HEK293 (cell line): ENCODE measurements at regions not wholly inside any gene's neighbourhood (a gene's known extent, or its start where the extent isn't known, plus 50 kb on each side); places are given as distances from the start of the nearest gene placed in this dataset.

Experiments
- CTCF ChIA-PET: fragments of 350-600 bp; formaldehyde crosslinking; extraction: SDS; loops from one replicate; lab custom pipeline; 2021; ENCODE audit warnings: antibody characterized with exemption; lab: Yijun Ruan, JAX
- POLR2A ChIA-PET: fragments of 300-600 bp; formaldehyde crosslinking; extraction: SDS; loops from one replicate; lab custom pipeline; 2020; ENCODE audit warnings: antibody characterized with exemption, inconsistent platforms; lab: Yijun Ruan, JAX
- H3K27ac ChIP-seq: fragments of 200-500 bp; sonication (Bioruptor generic); 2 replicates; pipeline ENCODE4 v1.5.1; 2014; ENCODE audit warnings: low read depth, low read length, control low read depth, inconsistent platforms; ENCODE audit errors: extremely low read depth
- H3K36me3 ChIP-seq, 2 experiments: fragments of 200-500 bp in 1 of 2; sonication (Bioruptor generic) in 1 of 2; 1 replicate in 1 of 2; 2 replicates in 1 of 2; pipeline ENCODE4 v1.5.1; 2014 to 2017; ENCODE audit warnings: inconsistent platforms in 2 of 2, low read length in 2 of 2; ENCODE audit not compliant: control insufficient read depth in 2 of 2, insufficient read depth in 1 of 2
- H3K4me1 ChIP-seq: fragments of 200-500 bp; sonication (Bioruptor generic); 2 replicates; pipeline ENCODE4 v1.5.1; 2014; ENCODE audit warnings: mild to moderate bottlenecking, low read length, inconsistent platforms; ENCODE audit not compliant: control insufficient read depth, insufficient read depth
- H3K4me3 ChIP-seq: 2 replicates; pipeline ENCODE4 v1.5.1; 2011; ENCODE audit warnings: low read depth, mild to moderate bottlenecking, control low read depth, low read length, moderate library complexity
- H3K9me3 ChIP-seq: fragments of 200-500 bp; sonication (Bioruptor generic); 2 replicates; pipeline ENCODE4 v1.5.1; 2014; ENCODE audit warnings: low read depth, low read length, inconsistent platforms; ENCODE audit not compliant: control insufficient read depth, insufficient read depth
- ELK4 ChIP-seq: IDR thresholded peaks from 2 replicates; pipeline ENCODE4 v1.6.1; 2011; ENCODE audit warnings: mild to moderate bottlenecking, low read depth, low read length, borderline replicate concordance
- GLI2 ChIP-seq: fragments of 450-650 bp; formaldehyde crosslinking; IDR thresholded peaks from 2 replicates; pipeline ENCODE4; 2017; ENCODE audit warnings: missing biosample characterization, missing genetic modification characterization, low read depth, borderline replicate concordance
- KLF10 ChIP-seq: fragments of 450-650 bp; IDR thresholded peaks from 2 replicates; pipeline ENCODE4 v1.5.1; 2018; ENCODE audit warnings: missing biosample characterization, mild to moderate bottlenecking, missing genetic modification characterization
- MYNN ChIP-seq: fragments of 450-650 bp; formaldehyde crosslinking; IDR thresholded peaks from 2 replicates; pipeline ENCODE4 v1.5.1; 2016; ENCODE audit warnings: missing biosample characterization, missing genetic modification characterization, borderline replicate concordance
- SP7 ChIP-seq: fragments of 450-650 bp; formaldehyde crosslinking; IDR thresholded peaks from 2 replicates; pipeline ENCODE4 v1.5.1; 2016; ENCODE audit warnings: missing biosample characterization, missing genetic modification characterization
- ZBTB44 ChIP-seq: fragments of 450-650 bp; IDR thresholded peaks from 2 replicates; pipeline ENCODE4 v1.5.1; 2018; ENCODE audit warnings: missing biosample characterization, mild to moderate bottlenecking, missing genetic modification characterization
- ZEB2 ChIP-seq: fragments of 450-650 bp; formaldehyde crosslinking; IDR thresholded peaks from 2 replicates; pipeline ENCODE4 v1.5.1; 2016; ENCODE audit warnings: missing biosample characterization, missing genetic modification characterization
- ZNF2 ChIP-seq: fragments of 450-650 bp; formaldehyde crosslinking; IDR thresholded peaks from 2 replicates; pipeline ENCODE4 v1.5.1; 2016; ENCODE audit warnings: missing biosample characterization, missing genetic modification characterization
- ZNF423 ChIP-seq: fragments of 450-650 bp; formaldehyde crosslinking; IDR thresholded peaks from 2 replicates; pipeline ENCODE4 v1.5.1; 2016; ENCODE audit warnings: missing biosample characterization, missing genetic modification characterization
- ZNF488 ChIP-seq: fragments of 450-650 bp; formaldehyde crosslinking; IDR thresholded peaks from 2 replicates; pipeline ENCODE4 v1.5.1; 2016; ENCODE audit warnings: missing biosample characterization, missing genetic modification characterization
- ZNF529 ChIP-seq: fragments of 450-650 bp; formaldehyde crosslinking; IDR thresholded peaks from 2 replicates; pipeline ENCODE4 v1.5.1; 2017; ENCODE audit warnings: missing genetic modification characterization, missing biosample characterization; ENCODE audit not compliant: insufficient replicate concordance
- ZNF600 ChIP-seq: fragments of 450-650 bp; formaldehyde crosslinking; IDR thresholded peaks from 2 replicates; pipeline ENCODE4 v1.5.1; 2016; ENCODE audit warnings: missing biosample characterization, missing genetic modification characterization
- ZNF621 ChIP-seq: fragments of 450-650 bp; formaldehyde crosslinking; IDR thresholded peaks from 2 replicates; pipeline ENCODE4 v1.5.1; 2017; ENCODE audit warnings: missing biosample characterization, missing genetic modification characterization
- ZNF843 ChIP-seq: fragments of 450-650 bp; formaldehyde crosslinking; IDR thresholded peaks from 2 replicates; pipeline ENCODE4 v1.5.1; 2016; ENCODE audit warnings: missing biosample characterization, missing genetic modification characterization
- TF ChIP-seq, protein P1 (sequence below): fragments of 450-650 bp; formaldehyde crosslinking; IDR thresholded peaks from 2 replicates; pipeline ENCODE4 v1.5.1; 2016; ENCODE audit warnings: missing biosample characterization, missing genetic modification characterization
- TF ChIP-seq, protein P2 (sequence below): fragments of 450-650 bp; formaldehyde crosslinking; IDR thresholded peaks from 2 replicates; pipeline ENCODE4 v1.5.1; 2016; ENCODE audit warnings: missing biosample characterization, missing genetic modification characterization
- TF ChIP-seq, protein P3 (sequence below): fragments of 450-650 bp; formaldehyde crosslinking; IDR thresholded peaks from 2 replicates; pipeline ENCODE4 v1.5.1; 2016; ENCODE audit warnings: missing biosample characterization, missing genetic modification characterization
- TF ChIP-seq, protein P4 (sequence below): fragments of 450-650 bp; formaldehyde crosslinking; conservative IDR thresholded peaks from 2 replicates; pipeline ENCODE4 v1.5.1; 2016; ENCODE audit warnings: low read depth, missing biosample characterization, missing genetic modification characterization

DNA sequence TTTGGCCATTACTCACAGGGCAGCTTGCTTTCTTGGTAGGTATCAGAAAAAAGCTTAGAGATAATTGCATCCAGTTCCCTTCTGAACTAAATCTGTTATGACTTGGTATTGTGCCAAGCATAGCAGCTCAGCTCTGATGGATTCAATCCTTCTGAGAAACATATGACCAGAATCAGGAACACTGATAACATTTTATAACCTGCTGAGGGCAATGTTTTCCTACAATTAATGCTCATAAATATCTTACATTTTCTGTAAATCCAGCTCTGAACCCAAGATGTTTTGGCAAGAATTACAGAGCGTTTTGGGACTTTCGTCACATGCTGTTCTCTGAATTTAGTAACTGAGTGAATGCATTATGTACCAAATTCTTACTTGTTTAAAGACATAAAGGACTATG is 167.8 kb downstream of the KIF20B start (continued):
- TF ChIP-seq, protein P1, sequence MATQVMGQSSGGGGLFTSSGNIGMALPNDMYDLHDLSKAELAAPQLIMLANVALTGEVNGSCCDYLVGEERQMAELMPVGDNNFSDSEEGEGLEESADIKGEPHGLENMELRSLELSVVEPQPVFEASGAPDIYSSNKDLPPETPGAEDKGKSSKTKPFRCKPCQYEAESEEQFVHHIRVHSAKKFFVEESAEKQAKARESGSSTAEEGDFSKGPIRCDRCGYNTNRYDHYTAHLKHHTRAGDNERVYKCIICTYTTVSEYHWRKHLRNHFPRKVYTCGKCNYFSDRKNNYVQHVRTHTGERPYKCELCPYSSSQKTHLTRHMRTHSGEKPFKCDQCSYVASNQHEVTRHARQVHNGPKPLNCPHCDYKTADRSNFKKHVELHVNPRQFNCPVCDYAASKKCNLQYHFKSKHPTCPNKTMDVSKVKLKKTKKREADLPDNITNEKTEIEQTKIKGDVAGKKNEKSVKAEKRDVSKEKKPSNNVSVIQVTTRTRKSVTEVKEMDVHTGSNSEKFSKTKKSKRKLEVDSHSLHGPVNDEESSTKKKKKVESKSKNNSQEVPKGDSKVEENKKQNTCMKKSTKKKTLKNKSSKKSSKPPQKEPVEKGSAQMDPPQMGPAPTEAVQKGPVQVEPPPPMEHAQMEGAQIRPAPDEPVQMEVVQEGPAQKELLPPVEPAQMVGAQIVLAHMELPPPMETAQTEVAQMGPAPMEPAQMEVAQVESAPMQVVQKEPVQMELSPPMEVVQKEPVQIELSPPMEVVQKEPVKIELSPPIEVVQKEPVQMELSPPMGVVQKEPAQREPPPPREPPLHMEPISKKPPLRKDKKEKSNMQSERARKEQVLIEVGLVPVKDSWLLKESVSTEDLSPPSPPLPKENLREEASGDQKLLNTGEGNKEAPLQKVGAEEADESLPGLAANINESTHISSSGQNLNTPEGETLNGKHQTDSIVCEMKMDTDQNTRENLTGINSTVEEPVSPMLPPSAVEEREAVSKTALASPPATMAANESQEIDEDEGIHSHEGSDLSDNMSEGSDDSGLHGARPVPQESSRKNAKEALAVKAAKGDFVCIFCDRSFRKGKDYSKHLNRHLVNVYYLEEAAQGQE (tag by site-specific recombination), result no peak
- TF ChIP-seq ZNF600 (tag by site-specific recombination) (peak; percentile 57; the same call in 1 of the 2 replicates), ZEB2 (tag by site-specific recombination) (peak; percentile 45), KLF10 (peak; percentile 42; the same call in 1 of the 2 replicates), ZBTB44 (tag by site-specific recombination) (peak; percentile 15; the same call in 1 of the 2 replicates), ZNF843 (peak; percentile 84; the same call in 1 of the 2 replicates), GLI2 (0 out of 2 replicates have a peak, but pooled peaks have one; percentile 5), ELK4 (no peak)
- TF ChIP-seq, protein P2, sequence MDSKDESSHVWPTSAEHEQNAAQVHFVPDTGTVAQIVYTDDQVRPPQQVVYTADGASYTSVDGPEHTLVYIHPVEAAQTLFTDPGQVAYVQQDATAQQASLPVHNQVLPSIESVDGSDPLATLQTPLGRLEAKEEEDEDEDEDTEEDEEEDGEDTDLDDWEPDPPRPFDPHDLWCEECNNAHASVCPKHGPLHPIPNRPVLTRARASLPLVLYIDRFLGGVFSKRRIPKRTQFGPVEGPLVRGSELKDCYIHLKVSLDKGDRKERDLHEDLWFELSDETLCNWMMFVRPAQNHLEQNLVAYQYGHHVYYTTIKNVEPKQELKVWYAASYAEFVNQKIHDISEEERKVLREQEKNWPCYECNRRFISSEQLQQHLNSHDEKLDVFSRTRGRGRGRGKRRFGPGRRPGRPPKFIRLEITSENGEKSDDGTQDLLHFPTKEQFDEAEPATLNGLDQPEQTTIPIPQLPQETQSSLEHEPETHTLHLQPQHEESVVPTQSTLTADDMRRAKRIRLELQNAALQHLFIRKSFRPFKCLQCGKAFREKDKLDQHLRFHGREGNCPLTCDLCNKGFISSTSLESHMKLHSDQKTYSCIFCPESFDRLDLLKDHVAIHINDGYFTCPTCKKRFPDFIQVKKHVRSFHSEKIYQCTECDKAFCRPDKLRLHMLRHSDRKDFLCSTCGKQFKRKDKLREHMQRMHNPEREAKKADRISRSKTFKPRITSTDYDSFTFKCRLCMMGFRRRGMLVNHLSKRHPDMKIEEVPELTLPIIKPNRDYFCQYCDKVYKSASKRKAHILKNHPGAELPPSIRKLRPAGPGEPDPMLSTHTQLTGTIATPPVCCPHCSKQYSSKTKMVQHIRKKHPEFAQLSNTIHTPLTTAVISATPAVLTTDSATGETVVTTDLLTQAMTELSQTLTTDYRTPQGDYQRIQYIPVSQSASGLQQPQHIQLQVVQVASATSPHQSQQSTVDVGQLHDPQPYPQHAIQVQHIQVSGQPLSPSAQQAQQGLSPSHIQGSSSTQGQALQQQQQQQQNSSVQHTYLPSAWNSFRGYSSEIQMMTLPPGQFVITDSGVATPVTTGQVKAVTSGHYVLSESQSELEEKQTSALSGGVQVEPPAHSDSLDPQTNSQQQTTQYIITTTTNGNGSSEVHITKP (tag by site-specific recombination), result 0 out of 2 replicates have a peak, but pooled peaks have one; percentile 20
- TF ChIP-seq, protein P3, sequence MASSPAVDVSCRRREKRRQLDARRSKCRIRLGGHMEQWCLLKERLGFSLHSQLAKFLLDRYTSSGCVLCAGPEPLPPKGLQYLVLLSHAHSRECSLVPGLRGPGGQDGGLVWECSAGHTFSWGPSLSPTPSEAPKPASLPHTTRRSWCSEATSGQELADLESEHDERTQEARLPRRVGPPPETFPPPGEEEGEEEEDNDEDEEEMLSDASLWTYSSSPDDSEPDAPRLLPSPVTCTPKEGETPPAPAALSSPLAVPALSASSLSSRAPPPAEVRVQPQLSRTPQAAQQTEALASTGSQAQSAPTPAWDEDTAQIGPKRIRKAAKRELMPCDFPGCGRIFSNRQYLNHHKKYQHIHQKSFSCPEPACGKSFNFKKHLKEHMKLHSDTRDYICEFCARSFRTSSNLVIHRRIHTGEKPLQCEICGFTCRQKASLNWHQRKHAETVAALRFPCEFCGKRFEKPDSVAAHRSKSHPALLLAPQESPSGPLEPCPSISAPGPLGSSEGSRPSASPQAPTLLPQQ (tag by site-specific recombination), result peak; percentile 23; the same call in 1 of the 2 replicates

GRCh38 chr10:89869592-89870156 is 168.3 kb downstream of the KIF20B start:
- Histone ChIP-seq H3K4me1 (peaks cover 32% of the 10 kb centered on the region), H3K36me3 (no peaks in the 10 kb centered on the region), H3K9me3 (no peaks in the 10 kb centered on the region), H3K4me3 (no peak overlapping the region), H3K27ac (peak overlapping the region; percentile 68)
- POLR2A ChIA-PET, result no interaction called here
- CTCF ChIA-PET, result no interaction called here
- TF ChIP-seq ZNF621 (tag by site-specific recombination) (no peak), ZNF529 (tag by site-specific recombination) (peak; percentile 9), SP7 (no peak), ZNF423 (tag by site-specific recombination) (no peak), MYNN (tag by site-specific recombination) (no peak), ZNF488 (no peak), ZNF2 (no peak)
- TF ChIP-seq, protein P4, sequence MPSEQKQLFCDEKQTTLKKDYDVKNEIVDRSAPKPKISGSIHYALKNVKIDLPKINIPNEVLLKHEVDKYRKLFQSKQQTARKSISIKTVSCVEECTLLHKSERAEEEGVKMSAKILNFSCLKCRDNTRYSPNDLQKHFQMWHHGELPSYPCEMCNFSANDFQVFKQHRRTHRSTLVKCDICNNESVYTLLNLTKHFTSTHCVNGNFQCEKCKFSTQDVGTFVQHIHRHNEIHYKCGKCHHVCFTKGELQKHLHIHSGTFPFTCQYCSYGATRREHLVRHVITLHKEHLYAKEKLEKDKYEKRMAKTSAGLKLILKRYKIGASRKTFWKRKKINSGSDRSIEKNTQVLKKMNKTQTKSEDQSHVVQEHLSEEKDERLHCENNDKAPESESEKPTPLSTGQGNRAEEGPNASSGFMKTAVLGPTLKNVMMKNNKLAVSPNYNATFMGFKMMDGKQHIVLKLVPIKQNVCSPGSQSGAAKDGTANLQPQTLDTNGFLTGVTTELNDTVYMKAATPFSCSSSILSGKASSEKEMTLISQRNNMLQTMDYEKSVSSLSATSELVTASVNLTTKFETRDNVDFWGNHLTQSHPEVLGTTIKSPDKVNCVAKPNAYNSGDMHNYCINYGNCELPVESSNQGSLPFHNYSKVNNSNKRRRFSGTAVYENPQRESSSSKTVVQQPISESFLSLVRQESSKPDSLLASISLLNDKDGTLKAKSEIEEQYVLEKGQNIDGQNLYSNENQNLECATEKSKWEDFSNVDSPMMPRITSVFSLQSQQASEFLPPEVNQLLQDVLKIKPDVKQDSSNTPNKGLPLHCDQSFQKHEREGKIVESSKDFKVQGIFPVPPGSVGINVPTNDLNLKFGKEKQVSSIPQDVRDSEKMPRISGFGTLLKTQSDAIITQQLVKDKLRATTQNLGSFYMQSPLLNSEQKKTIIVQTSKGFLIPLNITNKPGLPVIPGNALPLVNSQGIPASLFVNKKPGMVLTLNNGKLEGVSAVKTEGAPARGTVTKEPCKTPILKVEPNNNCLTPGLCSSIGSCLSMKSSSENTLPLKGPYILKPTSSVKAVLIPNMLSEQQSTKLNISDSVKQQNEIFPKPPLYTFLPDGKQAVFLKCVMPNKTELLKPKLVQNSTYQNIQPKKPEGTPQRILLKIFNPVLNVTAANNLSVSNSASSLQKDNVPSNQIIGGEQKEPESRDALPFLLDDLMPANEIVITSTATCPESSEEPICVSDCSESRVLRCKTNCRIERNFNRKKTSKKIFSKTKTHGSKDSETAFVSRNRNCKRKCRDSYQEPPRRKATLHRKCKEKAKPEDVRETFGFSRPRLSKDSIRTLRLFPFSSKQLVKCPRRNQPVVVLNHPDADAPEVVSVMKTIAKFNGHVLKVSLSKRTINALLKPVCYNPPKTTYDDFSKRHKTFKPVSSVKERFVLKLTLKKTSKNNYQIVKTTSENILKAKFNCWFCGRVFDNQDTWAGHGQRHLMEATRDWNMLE (tag by site-specific recombination), result no peak
